ENCODE measurements at regions not wholly inside any gene's neighbourhood (a gene's known extent, or its start where the extent isn't known, plus 50 kb on each side); places are given as distances from the start of the nearest gene placed in this dataset.

DNA sequence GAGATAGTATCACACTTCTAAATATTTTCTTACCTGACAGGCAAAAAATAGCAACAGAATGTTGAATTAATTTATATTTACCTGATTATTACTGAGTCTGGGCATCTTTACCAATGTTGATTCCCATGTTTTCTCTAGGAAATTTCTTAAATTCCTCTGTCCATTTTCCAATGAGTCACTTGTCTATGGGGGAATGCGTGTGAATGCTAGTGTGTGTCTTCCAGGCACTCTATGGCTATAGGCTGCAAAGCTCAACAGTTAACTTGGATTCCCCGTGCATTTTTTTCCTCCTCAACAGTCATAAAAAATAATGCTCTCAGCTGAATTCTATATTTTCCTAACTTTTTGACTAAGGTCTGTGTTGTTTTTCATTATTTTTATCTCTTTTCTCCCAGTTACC is 1385.8 kb upstream of the FLRT2 start:
- TF ChIP-seq POLR2A (IDR thresholded peaks at IDR 0.05), result no peak
- TF ChIP-seq, protein P1, sequence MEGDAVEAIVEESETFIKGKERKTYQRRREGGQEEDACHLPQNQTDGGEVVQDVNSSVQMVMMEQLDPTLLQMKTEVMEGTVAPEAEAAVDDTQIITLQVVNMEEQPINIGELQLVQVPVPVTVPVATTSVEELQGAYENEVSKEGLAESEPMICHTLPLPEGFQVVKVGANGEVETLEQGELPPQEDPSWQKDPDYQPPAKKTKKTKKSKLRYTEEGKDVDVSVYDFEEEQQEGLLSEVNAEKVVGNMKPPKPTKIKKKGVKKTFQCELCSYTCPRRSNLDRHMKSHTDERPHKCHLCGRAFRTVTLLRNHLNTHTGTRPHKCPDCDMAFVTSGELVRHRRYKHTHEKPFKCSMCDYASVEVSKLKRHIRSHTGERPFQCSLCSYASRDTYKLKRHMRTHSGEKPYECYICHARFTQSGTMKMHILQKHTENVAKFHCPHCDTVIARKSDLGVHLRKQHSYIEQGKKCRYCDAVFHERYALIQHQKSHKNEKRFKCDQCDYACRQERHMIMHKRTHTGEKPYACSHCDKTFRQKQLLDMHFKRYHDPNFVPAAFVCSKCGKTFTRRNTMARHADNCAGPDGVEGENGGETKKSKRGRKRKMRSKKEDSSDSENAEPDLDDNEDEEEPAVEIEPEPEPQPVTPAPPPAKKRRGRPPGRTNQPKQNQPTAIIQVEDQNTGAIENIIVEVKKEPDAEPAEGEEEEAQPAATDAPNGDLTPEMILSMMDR (IDR thresholded peaks at IDR 0.05), result no peak
- no peak for TF ChIP-seq EP300 (IDR thresholded peaks at IDR 0.05; ENCODE audit: low read depth)

All from transverse colon (tissue), 3 donors.